NCI-H2029 (cell line): ENCODE measurements at regions not wholly inside any gene's neighbourhood (a gene's known extent, or its start where the extent isn't known, plus 50 kb on each side); places are given as distances from the start of the nearest gene placed in this dataset.
A peak's percentile ranks its signal among the peaks of the same experiment; 100 is the strongest.

ENCODE experiments used
- DNase-seq: peaks from one replicate; lab custom pipeline; 2025; lab: John Stamatoyannopoulos, UW

DNA sequence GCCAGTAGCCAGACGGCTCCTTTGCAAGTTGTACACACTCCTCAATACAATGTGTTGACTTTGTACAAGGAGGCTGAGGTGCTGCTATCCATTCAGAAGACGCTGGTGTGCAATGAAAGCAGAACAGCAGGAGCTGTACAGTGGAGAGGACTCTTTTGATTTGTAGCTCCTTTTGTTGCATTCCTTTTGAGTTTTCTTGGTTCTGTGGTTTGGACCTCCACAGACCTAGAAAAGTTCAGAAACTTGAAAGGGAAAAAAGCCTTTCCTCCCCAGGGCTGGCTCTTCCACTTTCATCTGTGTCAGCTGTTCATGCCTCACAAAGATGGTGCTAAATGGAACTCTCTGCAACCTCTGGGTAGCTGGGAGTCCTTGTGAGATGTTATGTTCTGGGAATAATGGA, 117.4 kb downstream of the MAT2B start:
- DNase-seq: no peak

DNA sequence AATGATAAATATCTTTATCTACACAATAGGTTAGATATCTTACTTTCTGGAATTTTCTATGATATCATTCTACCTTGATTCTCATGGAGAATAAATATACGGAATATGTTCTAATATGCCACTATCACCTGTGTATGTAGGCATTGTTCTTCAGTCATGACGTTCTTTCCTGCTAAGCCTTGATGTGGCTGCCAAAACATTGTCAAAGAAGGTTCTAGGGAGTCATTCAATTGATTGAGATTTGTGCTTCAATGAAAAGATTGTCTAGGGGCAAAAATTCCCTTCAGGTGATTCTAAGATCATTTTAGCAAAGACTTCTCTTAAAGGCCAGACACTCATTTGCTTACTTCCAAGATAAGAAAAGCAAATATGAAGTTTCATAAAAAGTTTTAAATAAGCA, 118.1 kb downstream of the MAT2B start:
- no peak for DNase-seq

DNA sequence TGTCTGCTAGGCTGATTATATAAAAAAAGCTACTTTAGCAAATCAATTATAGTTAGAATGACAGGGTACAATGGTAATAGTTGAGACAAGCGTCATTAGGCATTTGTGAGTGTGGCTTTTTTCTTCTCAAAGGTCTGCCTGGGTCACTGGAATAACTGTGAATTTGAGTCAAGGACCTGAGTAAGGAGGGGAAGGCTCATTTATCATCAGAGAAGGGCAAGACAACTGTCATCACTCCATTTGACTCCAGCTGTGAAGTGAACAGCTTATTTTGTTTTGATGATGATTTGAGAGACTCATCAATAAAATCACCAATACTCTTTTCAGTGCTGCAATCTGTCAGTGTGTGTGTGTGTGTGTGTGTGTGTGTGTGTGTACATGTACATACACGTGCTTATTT, 118.6 kb downstream of the MAT2B start:
- no peak for DNase-seq

DNA sequence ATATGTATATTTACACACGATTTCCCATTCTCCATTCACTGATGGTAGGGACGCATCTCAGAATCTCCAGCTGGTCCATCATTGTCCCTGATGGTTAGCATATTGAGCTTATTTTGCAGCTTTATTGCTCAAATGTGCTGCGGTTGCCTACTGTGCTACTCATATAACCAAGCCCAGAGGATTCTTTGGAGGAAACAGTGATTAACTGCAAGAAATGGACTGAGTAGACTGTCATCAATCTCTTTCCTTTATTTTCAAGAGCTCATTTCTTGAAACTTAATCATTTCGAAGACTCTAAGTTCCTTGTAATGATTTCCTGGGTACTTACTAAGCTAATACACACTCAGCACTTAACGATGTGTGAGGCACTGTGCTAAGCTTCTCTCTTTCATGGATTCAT, 119.0 kb downstream of the MAT2B start:
- no peak for DNase-seq

DNA sequence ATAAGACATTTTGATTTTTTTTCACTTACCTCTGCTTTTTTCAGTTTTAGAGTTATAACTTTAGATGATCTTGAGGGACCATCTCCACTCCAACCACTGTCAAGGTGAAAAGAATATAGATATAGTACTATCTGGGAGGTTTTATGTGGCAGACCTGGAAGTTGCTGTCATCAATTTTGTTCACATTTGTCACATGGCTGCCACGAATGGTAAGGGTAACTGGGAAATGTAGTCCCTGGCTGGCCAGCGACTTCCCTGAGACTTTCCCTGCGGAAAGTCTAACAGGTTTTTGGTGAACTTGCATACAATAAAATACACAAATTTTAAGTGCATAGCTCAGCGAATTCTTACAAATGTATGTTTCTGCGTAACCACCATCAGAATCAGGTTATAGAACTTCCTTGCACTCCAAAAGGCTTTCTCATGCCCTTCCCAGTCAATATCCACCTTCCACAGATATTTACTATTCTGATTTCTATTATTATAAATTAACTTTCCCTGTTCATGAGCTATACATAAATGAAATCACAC, 121.5 kb downstream of the MAT2B start:
- DNase-seq: no peak

DNA sequence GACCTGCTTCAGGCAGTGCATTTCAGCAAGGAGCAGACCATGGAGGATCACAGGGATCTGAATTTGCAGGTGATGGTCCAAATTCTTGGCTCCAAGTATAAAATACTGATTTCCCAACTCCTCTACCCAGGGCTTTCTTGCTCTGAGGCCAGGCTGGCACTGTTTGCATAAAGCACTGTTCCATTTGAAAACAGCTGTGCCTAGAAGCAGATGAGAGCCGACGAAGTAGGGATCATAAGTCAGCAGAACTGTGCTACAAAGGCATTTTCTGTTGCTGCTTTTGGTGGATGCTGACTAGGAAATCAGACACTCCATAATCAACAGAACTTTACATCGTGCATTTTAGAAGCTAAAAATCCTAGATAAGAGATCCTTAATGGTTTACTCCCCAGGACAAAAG, 126.4 kb downstream of the MAT2B start:
- no peak for DNase-seq

DNA sequence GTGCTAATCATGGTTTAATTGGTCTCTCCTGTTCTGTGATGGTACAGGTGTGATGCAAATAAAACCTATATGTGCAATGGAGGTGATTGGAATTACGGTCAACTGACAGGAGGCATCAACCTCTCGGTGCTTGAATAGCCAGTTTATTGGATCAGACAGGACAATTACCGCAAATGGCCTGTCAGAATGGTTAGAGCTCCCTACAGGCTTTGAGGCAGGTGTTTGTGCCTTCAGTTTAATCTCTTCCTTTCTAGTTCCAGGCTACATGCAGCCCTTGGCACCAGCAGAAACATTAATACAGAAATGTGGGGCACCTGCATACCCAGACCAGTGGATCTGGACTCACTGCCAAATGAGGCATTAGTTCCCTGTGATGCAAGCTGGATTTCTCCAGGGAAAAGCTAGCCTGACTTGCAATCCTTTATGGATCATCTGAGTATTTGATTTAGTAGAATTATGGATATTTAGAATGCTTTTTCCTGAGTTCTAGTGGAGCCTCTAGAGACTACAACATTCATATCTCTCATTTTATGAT, 128.6 kb downstream of the MAT2B start:
- no peak for DNase-seq

DNA sequence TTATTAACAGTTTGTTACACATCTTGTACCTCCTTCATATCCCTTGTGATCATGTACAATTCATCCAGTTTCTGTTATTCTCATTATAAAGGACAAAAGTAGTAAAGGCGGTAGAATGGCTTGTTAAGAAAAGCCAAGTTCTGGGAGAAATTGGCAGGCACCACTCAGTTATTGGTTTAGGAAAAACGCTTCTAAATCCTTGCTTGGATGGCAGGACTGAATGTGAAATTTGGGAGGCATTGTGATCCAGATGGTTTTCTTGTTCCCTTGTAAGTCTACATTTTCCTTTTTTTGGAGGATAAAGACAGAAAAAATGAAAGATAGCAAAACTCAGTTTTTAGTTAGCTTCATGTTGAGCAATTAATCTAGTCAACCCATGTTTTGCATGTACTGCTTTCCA, 130.2 kb downstream of the MAT2B start:
- no peak for DNase-seq

DNA sequence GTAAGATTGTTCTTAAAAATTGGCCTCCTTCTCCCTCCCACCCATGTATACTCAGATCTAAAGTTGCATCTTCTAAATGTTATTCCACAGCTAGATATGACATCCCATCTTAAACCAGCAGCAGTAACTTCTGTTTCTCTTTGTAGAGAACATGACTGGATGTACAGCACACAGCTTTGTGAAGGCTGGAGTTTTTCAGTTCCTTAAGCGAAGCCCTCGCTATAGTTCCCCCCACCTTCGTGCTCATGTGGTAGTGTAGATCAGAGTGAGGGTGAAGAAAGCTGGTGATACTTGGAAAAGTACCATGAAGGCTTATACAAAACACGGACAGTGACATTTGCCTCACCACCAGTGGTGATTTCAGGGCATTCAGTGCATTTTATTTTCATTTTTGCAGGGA, 137.5 kb downstream of the MAT2B start:
- DNase-seq: no peak

DNA sequence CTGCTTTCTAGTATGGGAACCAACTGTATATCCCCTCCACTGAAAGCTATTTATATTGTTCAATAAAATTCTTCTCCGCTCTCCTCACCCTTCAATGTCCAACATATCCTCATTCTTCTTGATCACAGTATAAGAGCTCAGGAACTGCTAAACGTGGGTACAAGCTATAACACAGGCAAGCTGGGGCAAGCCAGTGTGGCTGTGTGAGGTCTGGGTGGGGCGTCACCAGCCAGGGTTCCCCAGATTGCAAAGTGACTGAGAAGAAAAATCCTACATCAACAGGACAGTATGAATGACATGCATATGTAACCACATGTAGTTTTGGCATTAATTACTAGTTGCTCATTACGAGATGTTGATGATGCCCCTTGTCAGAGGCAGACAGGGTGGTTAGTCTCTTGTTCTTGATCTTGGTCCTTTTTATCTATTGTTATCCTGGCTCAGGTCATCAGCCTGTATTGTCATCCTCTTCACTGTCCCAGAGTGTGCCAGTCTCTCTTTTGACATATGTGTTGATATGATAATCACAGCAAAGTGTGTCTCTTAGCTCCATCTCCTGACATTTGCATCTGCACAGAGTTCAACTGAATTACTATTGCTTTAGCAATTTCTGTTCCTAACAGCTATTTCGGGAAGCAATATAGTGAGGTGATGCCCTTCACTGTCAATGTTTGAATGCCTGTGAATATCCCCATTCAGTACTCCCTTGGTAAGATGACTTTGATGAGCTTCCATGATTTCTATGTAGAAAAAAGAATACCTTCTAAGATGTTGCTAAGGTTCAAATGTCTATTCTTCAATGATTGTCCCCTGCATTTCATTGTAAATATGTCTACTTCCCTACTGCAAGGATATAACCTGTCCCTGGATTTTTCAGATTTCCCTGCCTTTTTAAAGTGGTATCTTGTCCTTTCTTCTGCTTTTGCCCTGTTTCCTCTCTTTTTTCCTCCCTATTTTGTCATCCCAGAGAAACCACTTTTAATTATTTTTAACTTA, 140.3 kb downstream of the MAT2B start:
- no peak for DNase-seq

DNA sequence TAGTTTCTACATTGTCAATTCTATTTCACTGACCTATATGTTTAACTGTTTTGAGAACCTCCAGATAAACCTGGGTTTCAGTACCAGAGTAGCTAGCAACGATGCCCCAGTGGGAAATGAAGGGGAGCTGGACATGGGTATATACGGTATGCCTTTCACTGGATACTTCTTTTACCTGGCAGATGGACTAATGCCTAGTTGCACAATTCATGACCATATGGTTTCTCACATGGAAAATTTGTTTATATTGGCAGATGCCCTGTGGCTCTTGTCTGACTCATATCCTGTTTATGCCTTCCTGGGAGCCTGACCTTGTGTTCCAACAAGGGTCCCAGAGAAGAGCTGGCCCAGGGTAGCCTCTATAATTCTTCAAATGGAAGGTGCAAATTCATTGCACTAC, 144.1 kb downstream of the MAT2B start:
- peak; percentile 80 for DNase-seq

DNA sequence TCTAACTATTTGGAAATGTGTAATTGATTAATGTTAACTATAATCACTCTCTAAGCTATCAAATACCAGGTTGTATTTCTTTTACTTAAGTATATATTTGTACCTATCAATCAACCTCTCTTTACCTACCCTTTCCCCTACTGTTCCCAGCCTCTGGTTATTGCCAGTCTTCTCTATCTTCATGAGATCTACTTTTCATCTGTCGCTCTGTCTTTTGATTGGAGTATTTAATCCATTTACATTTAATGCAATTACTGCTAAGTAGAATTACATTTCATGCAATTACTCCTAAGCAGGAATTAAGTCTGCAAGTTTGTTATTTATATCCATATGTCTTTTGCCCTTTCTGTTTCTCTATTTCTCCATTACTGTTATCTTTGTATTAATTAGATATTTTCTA, 148.1 kb downstream of the MAT2B start:
- DNase-seq: no peak

DNA sequence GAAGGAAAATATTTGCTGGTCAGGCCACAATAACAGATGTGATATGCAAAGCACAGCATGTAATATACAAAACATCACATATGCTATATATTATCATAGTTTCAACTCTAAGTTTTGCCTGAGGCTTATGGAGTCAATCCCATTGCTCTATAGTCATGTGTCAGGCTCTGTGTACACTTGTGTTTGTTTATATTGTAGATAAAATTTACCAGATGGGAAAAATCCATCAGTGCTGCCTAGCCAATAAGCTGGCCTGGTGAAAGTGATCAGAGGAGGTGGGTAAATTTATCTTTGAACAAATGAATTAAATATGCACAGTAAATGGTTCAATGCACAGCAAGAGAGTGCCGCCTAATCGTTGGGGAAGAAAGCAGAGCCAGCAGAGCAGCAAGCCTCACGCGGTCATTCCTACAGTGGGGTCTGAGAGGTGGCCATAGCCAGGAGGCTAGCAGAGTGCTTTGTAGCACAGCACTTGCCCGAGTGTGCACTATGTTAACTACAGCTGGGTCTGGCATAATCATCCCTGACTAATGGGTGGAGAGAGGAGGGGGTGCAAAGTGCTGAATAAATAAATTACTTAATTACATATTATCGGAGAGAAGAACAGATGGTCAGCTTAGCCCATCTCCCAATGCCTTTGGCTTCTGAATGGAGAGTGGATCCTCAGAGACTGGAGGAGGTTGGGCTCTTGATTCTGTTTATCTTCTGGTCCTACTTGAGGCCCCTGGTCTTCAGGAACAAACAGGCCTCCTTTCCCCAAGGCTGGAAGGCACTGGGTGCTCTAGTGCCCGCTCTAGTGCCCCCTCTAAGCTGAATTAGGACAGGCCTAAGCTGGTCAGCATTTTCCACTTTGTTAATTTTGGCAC, 153.5 kb downstream of the MAT2B start:
- DNase-seq: no peak

DNA sequence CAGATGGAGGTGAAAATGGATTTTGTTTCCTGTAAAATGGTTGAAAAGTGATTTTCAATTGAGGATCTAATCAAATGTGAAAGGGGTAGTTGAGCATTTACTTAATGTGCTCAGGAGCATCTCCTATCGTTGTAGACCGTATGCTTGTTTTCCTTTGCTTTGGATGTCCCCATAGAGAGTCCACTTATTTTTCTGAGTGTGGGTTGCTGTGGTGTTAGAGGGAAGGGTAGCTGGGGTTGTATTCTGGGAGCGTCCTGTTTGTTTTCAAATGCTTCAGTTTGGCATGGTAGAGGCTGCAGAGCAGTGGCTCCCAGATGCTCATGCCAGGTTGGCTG, 154.1 kb downstream of the MAT2B start:
- no peak for DNase-seq

DNA sequence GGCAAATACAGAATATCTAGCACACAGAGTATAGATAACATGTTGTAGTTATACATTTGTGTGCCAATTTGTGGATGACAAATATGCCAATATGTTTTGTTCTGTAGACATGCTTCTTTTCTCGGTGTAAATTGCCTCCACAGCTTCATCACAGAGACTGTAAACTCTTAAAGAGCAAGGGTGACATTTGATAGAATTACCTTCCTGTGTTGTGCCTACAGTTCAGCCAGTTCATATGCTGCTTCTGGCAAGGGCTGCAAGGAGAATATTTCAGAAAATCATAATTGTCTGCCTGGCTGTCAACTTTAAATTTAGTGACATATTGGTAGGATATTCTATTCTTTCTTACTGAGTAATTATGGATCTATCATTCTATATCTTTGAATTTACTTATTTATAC, 155.1 kb downstream of the MAT2B start:
- no peak for DNase-seq

DNA sequence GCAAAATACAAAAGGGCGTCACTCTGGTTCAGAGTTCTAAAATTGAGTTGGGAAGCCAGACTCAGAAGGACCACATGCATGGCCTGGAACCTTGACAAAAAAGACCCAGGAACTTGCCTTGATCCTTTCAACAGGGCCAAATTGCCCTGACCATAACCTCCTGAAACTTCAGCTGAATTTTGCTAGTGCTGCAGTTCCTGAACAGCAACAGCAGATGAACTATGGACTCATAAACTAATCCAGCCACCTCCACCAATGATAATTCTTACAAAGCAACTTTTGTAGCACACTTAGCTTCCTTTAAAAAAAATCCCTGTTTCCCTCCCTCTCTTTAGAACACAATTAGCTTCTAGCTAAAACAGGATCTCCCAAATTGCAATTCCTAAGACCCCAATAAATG, 155.9 kb downstream of the MAT2B start:
- DNase-seq: no peak

DNA sequence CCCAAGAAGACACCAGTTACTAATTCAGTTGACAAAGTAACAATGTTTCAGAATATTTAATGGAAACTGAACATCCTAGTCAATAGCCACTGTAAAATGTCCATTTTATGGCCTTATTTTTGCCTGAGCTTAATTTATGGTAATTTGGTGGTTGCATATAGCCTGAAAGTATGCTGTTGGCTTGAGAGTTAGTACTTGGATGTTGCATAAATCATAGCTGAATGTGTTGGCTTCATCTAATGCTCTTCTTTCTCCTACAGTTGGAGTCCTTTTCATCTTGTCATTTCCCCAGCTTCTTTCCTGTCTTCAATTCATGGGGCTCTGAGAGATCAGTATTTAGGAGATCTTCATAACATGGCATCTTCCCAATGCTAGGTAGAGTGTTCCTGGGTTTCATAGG, 164.6 kb downstream of the MAT2B start:
- no peak for DNase-seq

DNA sequence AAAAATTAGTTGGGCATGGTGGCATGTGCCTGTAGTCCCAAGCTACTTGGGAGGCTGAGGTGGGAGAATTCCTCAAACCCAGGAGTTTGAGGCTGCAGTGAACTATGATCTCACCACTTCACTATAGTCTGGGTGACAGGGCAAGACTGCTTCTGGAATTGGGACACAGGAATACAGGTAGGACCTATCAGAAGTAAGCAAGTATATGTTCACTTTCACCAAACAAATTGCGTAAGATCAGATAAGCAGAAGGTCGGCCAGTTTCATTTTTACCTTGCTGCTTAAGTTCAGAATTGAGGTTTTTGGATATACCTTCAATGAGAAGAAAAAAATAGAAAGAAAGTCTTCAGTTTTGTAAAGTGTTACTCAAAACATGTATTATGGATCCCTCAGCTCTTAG, 171.7 kb downstream of the MAT2B start:
- DNase-seq: no peak

DNA sequence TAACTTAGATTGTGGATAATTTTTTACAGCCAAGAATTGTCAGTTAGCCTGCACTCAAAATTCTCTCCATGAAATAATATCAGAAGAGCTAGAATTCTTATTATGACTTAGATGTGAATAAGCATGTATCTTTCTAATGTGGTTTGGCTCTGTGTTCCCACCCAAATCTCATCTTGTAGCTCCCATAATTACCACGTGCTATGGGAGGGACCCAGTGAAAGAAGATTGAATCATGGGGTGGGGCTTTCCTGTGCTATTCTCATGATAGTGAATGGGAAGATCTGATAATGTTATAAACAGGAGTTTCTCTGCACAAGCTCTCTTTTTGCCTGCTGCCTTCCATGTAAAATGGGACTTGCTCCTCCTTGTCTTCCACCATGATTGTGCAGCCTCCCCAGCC, 176.8 kb downstream of the MAT2B start:
- DNase-seq: no peak

DNA sequence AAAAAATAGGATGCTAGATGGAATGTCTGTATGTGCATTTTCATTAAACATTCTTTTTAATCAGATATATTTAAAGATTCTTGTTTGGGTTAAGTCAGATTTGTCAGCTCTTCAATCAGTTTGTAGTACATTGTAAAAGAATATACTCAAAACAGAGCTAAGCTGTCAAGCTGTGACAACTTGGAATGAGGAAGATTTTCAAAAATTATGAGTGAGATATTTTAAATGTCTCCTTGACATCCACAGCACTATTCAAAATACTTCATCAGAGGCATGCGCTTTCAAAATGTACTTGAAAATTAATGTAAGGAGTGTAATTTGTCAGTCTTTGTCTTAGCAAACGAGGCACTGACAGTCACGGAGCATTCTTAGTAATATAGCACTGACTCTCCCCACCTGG, 182.0 kb downstream of the MAT2B start:
- no peak for DNase-seq

DNA sequence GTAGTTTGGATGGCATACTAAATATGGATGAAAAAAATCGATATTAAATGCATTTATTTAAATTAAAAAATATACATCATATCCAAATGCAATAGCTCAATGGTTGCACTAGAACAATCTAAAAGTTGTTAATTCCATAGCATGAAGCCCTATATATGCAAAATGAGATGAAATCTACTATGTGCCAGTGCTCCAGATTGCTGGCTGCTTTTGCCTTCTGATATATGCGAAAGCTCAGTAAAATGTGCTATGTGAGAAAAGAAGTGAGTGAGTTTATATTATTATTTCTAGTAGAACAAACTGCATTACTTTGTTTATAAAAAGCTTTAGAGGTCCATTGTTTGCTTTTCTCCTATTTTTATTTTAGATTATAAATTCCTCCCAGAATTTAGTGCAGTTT, 186.7 kb downstream of the MAT2B start:
- DNase-seq: no peak

DNA sequence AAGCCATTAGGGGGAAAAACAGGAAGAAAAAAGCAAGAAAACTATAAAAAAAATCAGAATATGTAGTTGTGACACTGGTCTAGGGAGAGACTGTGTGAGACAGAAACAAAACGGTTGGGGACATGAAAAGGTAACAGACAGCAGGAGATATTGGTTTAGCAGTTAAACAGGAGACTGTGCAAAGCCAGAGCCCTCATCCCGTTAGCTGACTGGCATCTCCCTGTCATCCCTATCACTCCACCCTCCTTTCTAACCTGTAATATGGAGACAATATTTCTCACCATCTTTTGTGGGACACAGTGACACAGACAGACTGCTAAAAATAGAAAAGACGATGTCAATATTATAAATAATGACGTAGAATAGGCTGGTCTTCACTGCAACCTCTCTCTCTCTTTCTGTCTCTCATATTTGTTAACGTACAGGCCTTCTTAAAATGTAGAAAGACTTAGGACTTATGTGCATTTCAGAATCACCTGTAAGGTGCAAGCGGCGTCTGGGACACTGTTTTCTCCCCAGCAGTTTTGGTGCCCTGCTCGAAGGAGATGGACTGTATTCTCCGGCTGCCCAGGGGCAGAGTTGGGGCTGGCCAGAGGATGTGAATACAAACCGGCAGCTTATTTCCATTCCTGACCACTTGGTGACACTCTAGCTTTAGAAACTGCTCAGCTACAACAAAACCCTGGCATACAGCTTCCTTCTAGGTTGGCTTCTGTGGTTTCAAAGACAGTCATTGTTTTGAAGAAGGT, 190.6 kb downstream of the MAT2B start:
- DNase-seq: peak; percentile 39
